T-helper 2 cell treated with Interferon-gamma antibody and Interleukin-4, amounts not matched to agents 100 ng/mL and 5 ng/mL, for 36 hours (primary cell): ENCODE measurements at regions not wholly inside any gene's neighbourhood (a gene's known extent, or its start where the extent isn't known, plus 50 kb on each side); places are given as distances from the start of the nearest gene placed in this dataset.

ENCODE experiments used
- intact Hi-C: fragments of 100-400 bp; cut with micrococcal nuclease; formaldehyde crosslinking; loops from one replicate; pipeline ENCODE4 v1.15.1; 2023

DNA sequence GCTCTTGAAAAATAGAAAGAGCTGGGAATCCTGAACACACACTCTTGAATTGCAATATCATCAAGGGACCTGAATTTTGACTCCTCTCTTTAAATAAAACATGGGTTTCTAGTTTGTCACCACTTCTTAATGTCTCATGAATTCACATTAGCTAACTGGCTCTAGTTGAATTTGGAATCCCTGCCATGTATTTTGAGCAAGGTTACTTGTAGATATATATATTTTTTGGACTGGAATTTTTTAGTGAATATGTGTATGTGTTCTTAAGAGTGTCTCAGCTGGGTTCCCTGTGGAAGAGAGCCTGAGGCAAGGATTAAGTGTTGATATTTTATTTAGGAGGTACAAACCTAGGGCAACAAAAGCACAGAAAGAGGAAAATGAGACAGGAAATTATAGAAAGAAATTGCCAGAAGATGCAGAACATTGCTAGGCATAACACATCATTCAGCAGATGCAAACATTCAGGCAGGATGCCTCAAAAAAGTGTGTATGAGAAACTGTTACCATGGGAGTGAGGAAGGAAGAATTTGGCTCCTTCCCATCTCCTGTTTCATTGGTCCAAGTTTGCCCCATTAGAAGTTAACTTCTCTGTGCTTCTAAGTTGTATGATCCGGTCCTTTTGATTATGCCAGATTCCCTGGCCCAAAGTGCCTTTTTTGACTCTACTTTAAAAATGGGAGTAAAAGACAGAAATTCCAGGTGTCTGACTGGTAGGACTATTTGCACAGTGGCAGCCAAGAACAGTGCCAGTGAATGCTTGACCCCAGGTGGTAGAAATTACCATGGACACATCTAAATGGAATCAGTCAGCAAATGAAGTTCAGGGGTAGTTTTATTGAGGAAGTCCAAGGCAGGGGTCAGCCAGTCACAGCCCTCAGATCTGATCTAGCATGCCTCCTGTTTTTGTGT is 253.7 kb upstream of the TGFBR2 start:
- intact Hi-C loops = loop anchor here (5.0 to 10.0 kb wide), 4 partner anchors 82 to 1755 kb away; partner anchors contain the start of gene GPD1L

DNA sequence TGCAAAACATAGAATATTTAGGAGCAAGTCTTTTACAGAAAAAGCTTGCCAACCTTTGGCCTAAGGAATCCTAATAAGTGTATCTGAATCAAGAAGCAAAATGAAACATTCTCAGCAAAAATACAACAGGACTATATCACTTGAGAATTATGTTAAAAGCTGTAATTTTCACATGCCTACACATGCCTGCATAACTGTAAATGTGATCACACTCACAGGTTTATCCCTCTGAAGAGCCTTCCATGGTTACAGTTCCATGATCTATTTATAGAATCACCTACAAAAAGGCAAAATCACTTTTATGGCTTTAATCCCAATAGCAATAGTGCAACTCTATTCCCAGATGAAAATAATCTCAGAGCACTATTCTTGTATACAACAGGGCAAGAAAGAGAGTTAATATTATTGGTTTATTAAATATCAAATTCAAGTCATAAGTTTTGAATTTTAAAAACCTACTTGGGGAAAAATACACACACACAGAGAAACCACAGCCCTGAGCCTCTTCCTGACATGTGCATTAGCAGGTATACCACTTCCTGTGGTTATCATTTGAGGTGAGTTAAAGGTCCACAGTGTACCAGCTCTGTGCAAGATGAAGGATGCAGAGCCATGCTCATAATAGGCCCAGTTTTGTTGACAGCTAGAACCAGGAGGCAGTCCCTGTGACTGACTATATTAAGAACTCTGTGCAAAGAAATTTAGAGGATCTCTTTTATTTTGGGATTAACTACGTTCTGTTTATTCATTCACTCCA is 252.5 kb upstream of the TGFBR2 start:
- intact Hi-C loops = loop anchor here (1.0 to 10.0 kb wide), 6 partner anchors 81 to 1753 kb away; partner anchors contain the start of genes GPD1L and TGFBR2

DNA sequence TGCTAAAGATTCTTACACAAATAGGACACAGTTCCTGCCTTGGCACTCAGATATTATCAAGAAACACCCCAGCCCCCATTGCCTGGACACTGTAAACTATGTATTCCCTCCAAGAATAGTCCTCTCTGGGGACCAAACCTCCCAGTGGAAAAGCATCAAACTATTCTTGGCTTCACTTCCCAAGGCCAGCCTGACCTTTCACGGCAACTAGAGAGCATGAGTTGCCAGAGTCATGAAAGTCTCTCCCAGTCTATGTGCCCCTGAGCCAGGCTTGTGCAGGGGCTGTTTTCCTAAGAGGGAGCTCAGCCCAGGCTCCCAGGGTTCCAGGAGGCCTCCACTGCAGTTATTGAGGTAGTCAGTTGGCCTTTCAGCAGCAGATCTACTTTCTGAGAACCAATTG is 251.9 kb upstream of the TGFBR2 start:
- intact Hi-C loops = loop anchor here (1.0 to 10.0 kb wide), 6 partner anchors 80 to 1753 kb away; partner anchors contain the start of genes GPD1L and TGFBR2

DNA sequence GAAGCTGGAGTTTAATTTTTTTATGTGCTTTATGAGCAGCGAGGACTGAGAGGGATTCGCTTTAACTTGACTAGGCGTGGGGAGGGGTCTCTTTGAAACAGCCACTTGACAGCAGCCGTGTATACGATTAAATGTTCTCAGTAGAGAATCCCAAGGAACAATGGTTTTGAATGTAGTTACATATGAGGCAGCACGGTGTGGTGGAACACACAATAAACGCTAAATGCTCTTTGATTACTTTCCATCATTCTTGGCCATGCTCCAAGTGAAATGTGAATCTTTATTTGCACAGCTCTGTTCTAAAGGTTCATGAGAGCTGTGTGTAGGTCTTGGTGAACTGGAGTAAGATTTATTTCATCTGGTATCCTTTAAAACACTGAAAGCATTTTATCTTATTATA is 251.4 kb upstream of the TGFBR2 start:
- intact Hi-C loops = loop anchor here (1.0 to 10.0 kb wide), 7 partner anchors 8 to 1752 kb away; partner anchors contain the start of genes GPD1L and TGFBR2

DNA sequence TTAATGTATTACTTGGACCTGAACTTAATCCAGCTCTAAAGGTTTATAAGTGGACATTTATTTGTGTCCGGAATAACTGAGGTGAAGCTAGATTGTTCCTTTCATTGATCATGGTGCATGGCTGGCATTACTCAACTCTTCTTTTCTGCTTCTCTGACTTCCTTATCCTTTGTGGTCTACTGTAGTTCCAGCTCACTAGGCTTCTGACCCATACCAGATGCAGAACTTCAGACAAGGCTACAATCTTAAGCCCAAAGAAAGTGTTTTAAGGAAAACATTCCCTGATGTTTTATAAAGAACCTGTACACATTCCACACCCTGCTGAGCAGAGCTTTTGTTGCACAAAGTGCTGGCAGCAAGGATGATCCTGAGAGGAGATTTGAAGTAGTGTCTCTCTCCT is 250.8 kb upstream of the TGFBR2 start:
- intact Hi-C loops = loop anchor here (1.0 to 10.0 kb wide), 4 partner anchors 8 to 339 kb away; partner anchors contain the start of gene TGFBR2

DNA sequence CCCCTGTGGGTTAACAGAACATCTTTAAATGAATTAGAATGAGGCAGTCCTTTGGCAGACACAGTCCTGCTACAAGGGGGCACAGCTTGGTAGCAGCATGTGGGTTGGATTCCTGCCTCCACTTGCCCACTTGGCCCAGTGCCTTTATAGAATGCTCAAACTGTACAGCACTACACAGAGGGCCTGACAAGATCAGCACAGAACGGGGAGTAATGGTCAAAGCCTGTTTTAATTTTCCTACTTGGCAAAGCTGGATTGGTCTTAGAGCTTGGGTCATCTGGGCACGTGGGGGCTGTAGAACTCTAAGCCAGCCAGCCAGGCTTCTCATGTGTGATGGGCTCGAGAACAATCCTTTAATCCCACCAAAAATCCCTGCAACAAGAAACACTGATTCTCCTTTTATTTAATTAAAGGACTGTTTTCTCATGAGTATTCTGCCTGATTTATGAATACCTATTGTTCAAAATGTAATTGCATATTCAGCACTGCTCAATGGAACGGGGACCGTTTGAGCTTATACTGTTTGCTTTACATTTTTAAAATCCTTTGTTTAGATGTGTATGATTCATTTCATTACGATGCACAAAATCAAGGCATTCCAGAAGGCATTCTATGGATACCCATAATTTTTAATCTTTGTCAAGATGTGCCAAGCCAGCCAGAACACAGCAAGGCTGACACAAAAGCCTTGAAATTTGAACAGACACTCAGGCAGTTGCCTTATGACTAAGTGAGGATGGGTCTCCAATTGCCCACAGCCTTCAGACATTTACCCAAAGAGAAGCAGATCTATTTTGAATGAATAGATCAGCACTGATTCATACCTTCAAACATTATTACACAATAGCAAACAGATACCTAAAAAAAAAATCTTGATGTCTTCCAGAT is 249.3 kb upstream of the TGFBR2 start:
- intact Hi-C loops = loop anchor here (10.0 kb wide), 2 partner anchors 78 to 338 kb away; no protein-coding TSS in a partner anchor

GRCh38 chr3:30357897-30358296 is 248.5 kb upstream of the TGFBR2 start:
- intact Hi-C loops = loop anchor here (10.0 kb wide), 2 partner anchors 77 to 337 kb away; no protein-coding TSS in a partner anchor

- intact Hi-C loops = loop anchor here (10.0 kb wide), 2 partner anchors 76 to 336 kb away; no protein-coding TSS in a partner anchor
Measured at GRCh38 chr3:30358871-30359270, 247.5 kb upstream of the TGFBR2 start.

GRCh38 chr3:30368978-30369377 is 237.4 kb upstream of the TGFBR2 start:
- intact Hi-C loops = no loop called here

- intact Hi-C loops = no loop called here
Measured at GRCh38 chr3:30370681-30371271, 235.6 kb upstream of the TGFBR2 start.

DNA sequence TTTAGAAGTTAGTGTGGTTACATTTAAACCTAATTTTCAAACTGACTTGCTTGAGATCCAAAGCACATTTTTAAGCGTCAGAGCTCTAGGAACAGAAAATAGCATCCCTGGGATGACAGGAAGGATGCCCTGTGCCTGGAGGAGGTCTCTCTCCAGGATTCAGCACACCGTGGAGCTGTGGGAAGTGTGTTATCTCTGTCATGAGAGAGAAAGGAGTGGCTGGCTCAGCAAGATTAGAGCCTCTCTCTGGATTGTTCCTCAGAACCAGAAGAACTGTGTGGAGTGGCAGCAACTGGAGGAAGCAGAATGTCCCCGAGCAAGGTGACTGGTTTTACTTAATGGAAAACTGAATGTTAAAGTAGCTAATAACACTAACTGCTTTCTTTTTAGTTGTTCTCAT is 233.6 kb upstream of the TGFBR2 start:
- intact Hi-C loops = no loop called here

DNA sequence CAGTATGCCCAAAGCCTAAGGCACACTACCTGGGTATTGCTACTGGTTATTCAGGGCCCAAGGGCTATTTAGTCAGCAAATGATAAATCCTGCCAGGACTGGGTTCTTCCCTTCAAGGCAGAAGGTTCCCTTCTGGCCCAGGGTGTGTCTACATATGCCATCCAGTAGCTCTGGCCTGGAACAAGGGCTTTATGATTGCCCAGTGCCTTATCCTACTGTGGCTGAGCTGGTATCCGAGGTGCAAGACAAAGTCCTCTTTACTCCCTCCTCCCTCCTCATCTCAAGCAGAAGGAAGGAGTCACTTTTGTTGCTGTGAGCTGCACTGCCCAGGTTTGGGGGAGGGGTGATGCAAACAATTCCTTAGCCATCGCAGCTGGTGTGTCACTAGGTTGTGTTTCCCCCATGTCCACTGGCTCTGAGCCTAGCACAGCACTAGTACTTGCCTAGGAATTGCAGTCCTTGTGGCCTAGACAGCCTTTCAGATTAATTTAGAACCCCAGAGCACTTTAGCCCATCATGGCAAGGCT is 221.8 kb upstream of the TGFBR2 start:
- intact Hi-C loops = no loop called here

GRCh38 chr3:30393079-30393478 is 213.3 kb upstream of the TGFBR2 start:
- intact Hi-C loops = no loop called here

DNA sequence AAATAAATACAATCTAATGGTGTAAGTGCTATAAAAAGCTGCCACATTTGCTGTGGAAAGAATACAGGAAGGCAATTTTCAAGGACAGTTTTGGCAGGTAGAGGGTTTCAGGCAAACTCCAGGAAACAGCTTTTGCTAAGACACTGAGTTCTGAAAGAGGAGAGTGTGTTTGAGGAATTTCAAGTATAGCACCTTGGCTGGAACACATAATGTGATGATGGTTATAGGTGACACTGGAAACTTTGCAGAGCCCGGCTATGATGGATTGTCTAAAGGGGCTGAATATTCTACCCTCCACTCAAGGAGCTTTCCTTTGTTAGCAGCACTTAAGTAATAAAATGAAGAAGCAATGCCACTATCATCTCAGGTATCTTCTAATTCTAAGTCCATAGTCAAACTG is 209.4 kb upstream of the TGFBR2 start:
- intact Hi-C loops = no loop called here

DNA sequence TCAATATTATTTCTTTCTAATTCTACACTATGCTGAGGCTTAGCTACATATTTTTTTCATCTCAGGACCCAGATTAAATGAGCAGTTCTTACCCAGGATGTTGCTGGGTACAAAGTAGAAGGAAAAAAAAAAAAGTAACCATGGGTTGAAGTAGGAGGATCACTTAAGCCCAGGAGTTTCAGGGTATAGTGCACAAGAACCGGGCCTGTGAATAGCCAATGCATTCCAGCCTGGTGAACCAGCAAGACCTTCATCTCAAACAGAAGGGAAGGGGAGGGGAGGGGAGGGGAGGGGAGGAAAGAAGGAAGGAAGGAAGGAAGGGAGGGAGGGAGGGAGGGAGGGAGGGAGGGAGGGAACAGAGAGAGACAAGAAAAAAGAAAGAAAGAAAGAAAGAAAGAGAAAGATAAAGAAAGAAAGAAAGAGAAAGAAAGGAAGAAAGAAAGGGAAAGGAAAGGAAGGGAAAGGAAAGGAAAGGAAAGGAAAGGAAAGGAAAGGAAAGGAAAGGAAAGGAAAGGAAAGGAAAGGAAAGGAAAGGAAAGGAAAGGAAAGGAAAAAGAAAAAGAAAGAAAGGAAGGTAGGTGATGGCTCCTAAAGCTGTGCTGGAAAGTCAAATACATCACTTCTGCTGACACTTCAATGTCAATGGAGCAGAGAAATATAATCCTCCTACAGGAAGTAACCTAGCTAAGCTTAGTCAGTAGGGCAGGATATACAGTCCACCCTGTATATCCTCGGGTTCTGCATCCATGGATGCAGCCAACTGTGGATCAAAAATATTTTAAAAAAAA is 206.8 kb upstream of the TGFBR2 start:
- intact Hi-C loops = no loop called here

DNA sequence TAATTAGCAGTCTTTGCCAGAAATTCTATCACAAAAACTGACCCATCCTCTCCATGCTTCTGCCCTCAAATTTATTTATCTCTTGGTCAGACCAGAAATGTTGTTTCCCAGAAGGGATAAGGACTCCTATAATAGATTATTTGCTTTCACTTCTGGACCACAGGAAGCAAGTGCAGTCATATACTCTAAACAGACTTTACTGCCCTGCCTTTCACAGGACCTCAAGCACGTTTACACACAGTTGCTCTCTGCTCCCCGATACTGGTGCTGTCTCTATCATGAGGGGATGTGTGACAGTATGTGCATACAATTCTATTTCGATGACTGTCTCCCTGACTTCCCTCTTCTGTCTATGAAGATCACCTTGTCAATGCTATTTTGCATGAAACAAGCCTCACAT is 205.5 kb upstream of the TGFBR2 start:
- intact Hi-C loops = no loop called here

GRCh38 chr3:30401971-30402370 is 204.4 kb upstream of the TGFBR2 start:
- intact Hi-C loops = no loop called here

DNA sequence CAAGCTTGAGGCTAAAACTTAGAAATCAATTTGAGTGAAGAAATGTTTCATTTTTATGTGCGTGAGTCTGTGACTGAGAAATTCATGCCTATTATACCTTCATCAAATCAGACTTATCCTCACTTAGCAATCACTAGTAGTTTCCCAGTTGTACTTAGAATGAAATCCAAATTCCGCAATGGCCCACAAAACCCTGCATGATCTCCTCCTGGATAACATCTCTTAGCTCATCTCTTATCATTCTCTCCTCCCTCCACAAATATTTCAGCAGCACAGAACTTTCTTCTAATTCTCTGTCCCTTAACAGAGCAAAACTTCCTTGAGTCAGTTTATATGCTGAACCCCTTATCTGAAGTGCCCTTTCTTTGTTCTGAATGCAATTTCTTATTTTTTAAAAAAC is 198.8 kb upstream of the TGFBR2 start:
- intact Hi-C loops = no loop called here

DNA sequence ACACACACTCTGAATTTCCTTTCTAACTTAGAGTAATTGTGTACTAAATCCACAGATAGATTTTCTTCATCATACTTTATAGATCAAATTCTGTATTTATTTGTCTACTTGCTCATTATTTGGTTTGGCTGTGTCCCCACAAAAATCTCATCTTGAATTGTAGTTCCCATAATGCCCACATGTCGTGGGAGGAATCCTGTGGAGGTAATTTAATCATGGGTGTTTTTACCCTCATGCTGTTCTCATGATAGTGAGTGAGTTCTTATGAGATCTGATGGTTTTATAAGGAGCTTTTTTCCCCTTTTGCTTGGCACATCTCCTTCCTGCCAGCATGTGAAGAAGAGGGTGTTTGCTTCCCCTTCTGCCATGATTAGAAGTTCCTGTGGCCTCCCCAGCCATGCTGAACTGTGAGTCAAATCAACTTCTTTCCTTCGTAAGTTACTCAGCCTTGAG is 198.3 kb upstream of the TGFBR2 start:
- intact Hi-C loops = no loop called here
